ENCODE measurements at regions not wholly inside any gene's neighbourhood (a gene's known extent, or its start where the extent isn't known, plus 50 kb on each side); places are given as distances from the start of the nearest gene placed in this dataset.

DNA sequence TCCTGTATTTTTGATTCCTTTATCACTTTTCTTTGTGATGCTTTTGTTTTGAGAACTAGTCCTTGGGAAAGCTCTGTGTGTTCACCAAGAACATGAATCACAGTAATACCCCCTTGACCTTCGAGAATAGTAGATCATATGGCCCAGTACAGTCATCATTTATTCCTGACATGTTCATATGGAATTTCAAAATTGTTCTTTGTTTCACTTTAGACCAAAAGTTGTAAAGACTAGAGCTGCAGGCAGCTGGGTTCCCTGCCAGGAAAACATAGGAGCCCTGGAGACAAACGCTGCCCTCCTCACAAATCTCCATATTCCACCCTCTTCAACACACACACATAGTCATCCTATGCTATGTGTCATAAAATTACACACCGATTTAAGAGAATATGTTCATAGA lies 621.2 kb upstream of the EYS start (continued):
- TF ChIP-seq, protein P1, sequence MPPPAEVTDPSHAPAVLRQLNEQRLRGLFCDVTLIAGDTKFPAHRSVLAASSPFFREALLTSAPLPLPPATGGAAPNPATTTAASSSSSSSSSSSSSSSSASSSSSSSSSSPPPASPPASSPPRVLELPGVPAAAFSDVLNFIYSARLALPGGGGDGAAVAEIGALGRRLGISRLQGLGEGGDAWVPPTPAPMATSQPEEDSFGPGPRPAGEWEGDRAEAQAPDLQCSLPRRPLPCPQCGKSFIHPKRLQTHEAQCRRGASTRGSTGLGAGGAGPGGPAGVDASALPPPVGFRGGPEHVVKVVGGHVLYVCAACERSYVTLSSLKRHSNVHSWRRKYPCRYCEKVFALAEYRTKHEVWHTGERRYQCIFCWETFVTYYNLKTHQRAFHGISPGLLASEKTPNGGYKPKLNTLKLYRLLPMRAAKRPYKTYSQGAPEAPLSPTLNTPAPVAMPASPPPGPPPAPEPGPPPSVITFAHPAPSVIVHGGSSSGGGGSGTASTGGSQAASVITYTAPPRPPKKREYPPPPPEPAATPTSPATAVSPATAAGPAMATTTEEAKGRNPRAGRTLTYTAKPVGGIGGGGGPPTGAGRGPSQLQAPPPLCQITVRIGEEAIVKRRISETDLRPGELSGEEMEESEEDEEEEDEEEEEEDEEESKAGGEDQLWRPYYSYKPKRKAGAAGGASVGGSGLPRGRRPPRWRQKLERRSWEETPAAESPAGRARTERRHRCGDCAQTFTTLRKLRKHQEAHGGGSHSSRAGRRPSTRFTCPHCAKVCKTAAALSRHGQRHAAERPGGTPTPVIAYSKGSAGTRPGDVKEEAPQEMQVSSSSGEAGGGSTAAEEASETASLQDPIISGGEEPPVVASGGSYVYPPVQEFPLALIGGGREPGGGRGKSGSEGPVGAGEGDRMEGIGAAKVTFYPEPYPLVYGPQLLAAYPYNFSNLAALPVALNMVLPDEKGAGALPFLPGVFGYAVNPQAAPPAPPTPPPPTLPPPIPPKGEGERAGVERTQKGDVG (CRISPR knock-in tag; IDR thresholded peaks at IDR 0.05) = no peak
- no peak for TF ChIP-seq SRF (IDR thresholded peaks at IDR 0.05; ENCODE audit: low read depth in 2 of 2, low read length in 2 of 2)
- TF ChIP-seq SMC3 (IDR thresholded peaks at IDR 0.05; ENCODE audit: borderline replicate concordance, low read length) = no peak
- TF ChIP-seq STAT1 (conservative IDR thresholded peaks at IDR 0.05) = no peak
- no peak for TF ChIP-seq NFYA (IDR thresholded peaks at IDR 0.05; ENCODE audit: borderline replicate concordance, low read depth, low read length)
- TF ChIP-seq YBX1 (IDR thresholded peaks at IDR 0.05) = no peak

DNA sequence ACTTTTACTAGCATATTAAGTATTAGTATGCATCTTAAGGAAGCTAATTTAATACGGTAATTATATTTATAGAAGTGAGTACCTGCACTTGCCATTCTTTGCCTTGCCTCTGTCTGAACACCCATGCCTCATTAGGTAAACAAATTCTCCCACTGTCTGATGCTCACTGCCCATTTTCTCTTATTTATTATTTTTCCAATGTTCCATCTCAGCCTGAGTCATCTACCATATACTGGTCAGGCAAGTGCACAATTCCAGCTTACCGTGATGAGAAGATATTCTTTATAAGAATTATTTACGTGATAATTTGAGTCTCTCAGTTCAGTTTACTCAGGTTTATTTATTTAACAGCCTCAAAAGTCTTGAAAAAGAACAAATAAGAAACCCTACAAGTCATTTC lies 619.2 kb upstream of the EYS start:
- Histone ChIP-seq H4K20me1 (ENCODE audit: control insufficient read depth, insufficient read depth) (no peaks in the 10 kb centered on the region), H3K4me2 (ENCODE audit: control insufficient read depth, insufficient read depth) (no peak overlapping the region), H3K36me3 (ENCODE audit: control insufficient read depth in 2 of 2, insufficient read depth in 2 of 2, low read length in 1 of 2) (no peaks in the 10 kb centered on the region), H3K4me1 (ENCODE audit: control insufficient read depth, insufficient read depth, low read length) (no peaks in the 10 kb centered on the region), H3K4me3 (no peak overlapping the region), H2AFZ (ENCODE audit: control insufficient read depth, low read depth, low read length) (no peak overlapping the region), H3K9me3 (replicated peaks; ENCODE audit: control insufficient read depth, insufficient read depth, low read length) (no peaks in the 10 kb centered on the region), H3K9ac (ENCODE audit: control insufficient read depth, insufficient read depth, low read length) (no peak overlapping the region), H3K27ac (ENCODE audit: control insufficient read depth, insufficient read depth) (no peak overlapping the region), H3K79me2 (ENCODE audit: control insufficient read depth, insufficient read depth, low read length) (no peaks in the 10 kb centered on the region), H3K27me3 (replicated peaks in 1 of 2; ENCODE audit: control insufficient read depth in 2 of 2, insufficient read depth in 2 of 2, low read length in 1 of 2) (no peaks in the 10 kb centered on the region)
- no peak for TF ChIP-seq BCL11A (IDR thresholded peaks at IDR 0.05; ENCODE audit: low read depth, low read length)
- no peak for TF ChIP-seq EGR1 (IDR thresholded peaks at IDR 0.05; ENCODE audit: borderline replicate concordance in 1 of 2, low read depth in 2 of 2, low read length in 2 of 2)
- ATAC-seq (no peak), DNase-seq (ENCODE audit: low read depth, low spot score) (no peak), FAIRE-seq (no peak)
- SMC1A ChIA-PET (ENCODE audit: uncharacterized antibody, unreplicated experiment) = interaction anchor here (0.8 kb wide), 1 partner anchor 10 kb away, joined by 3 read pairs; no protein-coding TSS in a partner anchor
- BruUV-seq (replicated peaks) = no TSS peak
- RAD21 ChIA-PET (ENCODE audit: unreplicated experiment) = no interaction called here
- in situ Hi-C loops (cut with MboI) = no loop called here
- intact Hi-C loops (cut with micrococcal nuclease; ENCODE audit: unreplicated experiment) = no loop called here
- POLR2A ChIA-PET = no interaction called here
- 46% methylated on average over 2 of the region's 3 CpGs for WGBS (ENCODE audit: insufficient coverage, insufficient replicate concordance, low lambda C conversion rate, missing lambda C conversion rate)
- CTCF ChIA-PET = no interaction called here
